HepG2 (cell line): ENCODE measurements at regions not wholly inside any gene's neighbourhood (a gene's known extent, or its start where the extent isn't known, plus 50 kb on each side); places are given as distances from the start of the nearest gene placed in this dataset.
"Not testable (repeated sequence)": the region's sequence is repeated elsewhere in the genome, so short reads cannot be mapped to it uniquely, and the experiment has no call there.

ENCODE experiments used
- ATAC-seq: fragments of 200-7000 bp; cut with Tn5 transposase; 3 replicates; pipeline ENCODE4 v1.9.1; 2020; ENCODE audit warnings: mild to moderate bottlenecking, moderate library complexity
- BruUV-seq: library from RNA; stranded (reverse); fragments of 400-500 nt; replicated peaks from 2 replicates; lab custom pipeline; 2021; lab: Mats Ljungman, UMichigan
- CTCF ChIA-PET: fragments of 300-600 bp; formaldehyde crosslinking; extraction: SDS; loops from one replicate; lab custom pipeline; 2021; ENCODE audit warnings: low total read pairs, inconsistent platforms, low intra/inter-chr PET ratio; lab: Yijun Ruan, JAX
- POLR2A ChIA-PET: fragments of 350-600 bp; sonication (Branson Sonifier 250); formaldehyde crosslinking; loops from one replicate; lab custom pipeline; 2020; ENCODE audit warnings: antibody characterized with exemption, inconsistent platforms; lab: Yijun Ruan, JAX
- DNase-seq: peaks from one replicate; pipeline ENCODE4 v3.0.0-alpha.2; 2015; ENCODE audit warnings: low spot score
- FAIRE-seq: peaks from 3 replicates; lab custom pipeline; 2011; peaks lifted over from hg19 to GRCh38; lab: Jason Lieb, UNC
- H2AFZ ChIP-seq: one replicate; pipeline ENCODE4 v1.6.1; 2011; ENCODE audit warnings: low read length, inconsistent platforms
- H3K27ac ChIP-seq: fragments of 300-600 bp; 3 replicates; pipeline ENCODE4 v1.8.0; 2011; ENCODE audit warnings: mixed run types, mild to moderate bottlenecking, mixed read lengths, low read length, inconsistent platforms; ENCODE audit not compliant: insufficient read depth; ENCODE audit errors: extremely low read length
- H3K27me3 ChIP-seq, 2 experiments: fragments of 200-600 bp in 1 of 2; 2 replicates in 1 of 2; 3 replicates in 1 of 2; pipeline versions ENCODE4 v1.6.0 to v1.8.0; 2011; ENCODE audit warnings: low read length in 2 of 2, mild to moderate bottlenecking in 2 of 2, moderate library complexity in 2 of 2, inconsistent platforms in 1 of 2; ENCODE audit not compliant: insufficient read depth in 2 of 2, control insufficient read depth in 1 of 2
- H3K36me3 ChIP-seq, 2 experiments: fragments of 200-600 bp in 1 of 2; replicated peaks in 1 of 2; 2 replicates in 1 of 2; 3 replicates in 1 of 2; pipeline versions ENCODE4 v1.5.1 to v1.8.0; 2011; ENCODE audit warnings: low read length in 2 of 2, inconsistent platforms in 1 of 2; ENCODE audit not compliant: insufficient read depth in 2 of 2, control insufficient read depth in 1 of 2
- H3K4me1 ChIP-seq: 2 replicates; pipeline ENCODE4 v1.5.1; 2012; ENCODE audit warnings: low read length, inconsistent platforms; ENCODE audit not compliant: insufficient read depth
- H3K4me2 ChIP-seq: 2 replicates; pipeline ENCODE4 v1.6.0; 2011; ENCODE audit warnings: low read depth, low read length, inconsistent platforms
- H3K4me3 ChIP-seq, 3 experiments: fragments of 200-600 bp in 1 of 3; sonication (generic), shearing (Covaris generic) in 1 of 3; replicated peaks in 1 of 3; 2 replicates each; pipeline ENCODE4 v1.5.1; 2011 to 2016; ENCODE audit warnings: low read length in 3 of 3, inconsistent platforms in 2 of 3, low read depth in 2 of 3, mild to moderate bottlenecking in 2 of 3, control low read depth in 1 of 3, mixed read lengths in 1 of 3; ENCODE audit not compliant: insufficient read depth in 1 of 3
- H3K79me2 ChIP-seq: one replicate; pipeline ENCODE4 v1.6.1; 2011; ENCODE audit warnings: low read length, inconsistent platforms; ENCODE audit not compliant: insufficient read depth
- H3K9ac ChIP-seq: 2 replicates; pipeline ENCODE4 v1.6.0; 2011; ENCODE audit warnings: mild to moderate bottlenecking, low read depth, low read length, inconsistent platforms; ENCODE audit not compliant: insufficient read depth
- H3K9me3 ChIP-seq: 2 replicates; pipeline ENCODE4 v1.5.1; 2012; ENCODE audit warnings: mild to moderate bottlenecking, low read length
- H4K20me1 ChIP-seq: 2 replicates; pipeline ENCODE4 v1.6.0; 2011; ENCODE audit warnings: inconsistent platforms, mild to moderate bottlenecking, low read length, moderate library complexity; ENCODE audit not compliant: insufficient read depth
- KAT8 ChIP-seq: IDR thresholded peaks from 2 replicates; pipeline ENCODE4 v1.6.1; 2016; ENCODE audit warnings: missing genetic modification reagents, missing compliant biosample characterization
- MLLT10 ChIP-seq: sonication (generic); formaldehyde crosslinking; IDR thresholded peaks from 2 replicates; pipeline ENCODE4 v1.4.0; 2020; ENCODE audit warnings: missing genetic modification reagents
- ZNF720 ChIP-seq: sonication (generic); formaldehyde crosslinking; IDR thresholded peaks from 2 replicates; pipeline ENCODE4 v1.4.0; 2020; ENCODE audit warnings: missing genetic modification reagents
- WGBS: methylation state at CpG from one replicate; pipeline ENCODE4 v1.1.6; 2017; ENCODE audit warnings: low lambda C conversion rate; 5-methylcytosine and 5-hydroxymethylcytosine counted together
- in situ Hi-C: cut with HindIII; loops from 2 replicates; pipeline ENCODE4 v1.10.0; 2017; ENCODE audit warnings: low pct_unique_long_range_greater_than_20kb; ENCODE audit not compliant: extremely low pct_ligation_motif_present
- intact Hi-C: fragments of 100-400 bp; cut with micrococcal nuclease; formaldehyde crosslinking; loops from one replicate; pipeline ENCODE4 v1.10.0; 2022; ENCODE audit not compliant: unreplicated experiment
- TF ChIP-seq, protein P1 (sequence below): fragments of 450-650 bp; IDR thresholded peaks from 2 replicates; pipeline ENCODE4 v1.6.1; 2016

DNA sequence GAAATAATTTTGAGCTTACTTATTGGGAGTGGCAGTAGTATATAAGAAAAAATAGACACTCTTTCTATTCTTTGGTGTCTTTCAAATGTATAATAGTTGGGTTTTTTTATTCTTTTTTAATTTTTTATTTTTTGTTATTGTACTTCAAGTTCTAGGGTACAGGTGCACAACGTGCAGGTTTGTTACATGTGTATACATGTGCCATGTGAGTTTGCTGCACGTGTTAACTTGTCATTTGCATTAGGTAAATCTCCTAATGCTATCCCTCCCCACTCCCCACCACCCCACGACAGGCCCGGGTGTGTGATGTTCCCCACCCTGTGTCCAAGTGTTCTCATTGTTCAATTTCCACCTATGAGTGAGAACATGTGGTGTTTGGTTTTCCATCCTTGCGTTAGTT lies 1552.4 kb upstream of the B3GALT2 start:
- H3K4me2 ChIP-seq, in situ Hi-C loops, POLR2A ChIA-PET: not testable (repeated sequence)

DNA sequence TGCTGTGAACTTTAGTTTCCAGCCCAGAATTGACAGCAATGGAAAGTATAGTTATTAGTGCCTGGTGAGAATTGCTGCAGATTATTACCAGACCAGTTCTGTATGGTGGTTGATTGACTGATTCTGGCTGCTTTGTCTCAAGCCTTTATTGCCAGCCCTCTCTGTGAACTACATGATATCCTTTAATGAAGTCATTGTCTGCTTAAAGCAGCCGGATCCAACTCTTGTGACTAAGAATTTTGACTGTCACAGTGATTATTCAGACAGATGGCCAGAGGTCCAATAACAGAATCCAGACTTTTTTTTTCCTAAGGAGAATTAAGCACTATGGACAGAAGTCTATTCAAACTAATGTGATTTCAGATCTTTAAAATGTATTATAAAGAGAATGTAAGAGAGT lies 1548.6 kb upstream of the B3GALT2 start:
- no peaks in the 10 kb centered on the region for H3K9me3 ChIP-seq
- no peak for FAIRE-seq
- 5% methylated on average over 1 of the region's 1 CpG for WGBS
- TF ChIP-seq KAT8 (no peak), MLLT10 (no peak), ZNF720 (no peak)
- TF ChIP-seq, all 625 proteins: peak for 0
- Histone ChIP-seq H3K27me3 (no peaks in the 10 kb centered on the region), H3K4me3 (no peak overlapping the region), H3K36me3 (no peaks in the 10 kb centered on the region), H2AFZ (no peak overlapping the region), H4K20me1 (no peaks in the 10 kb centered on the region), H3K4me1 (no peaks in the 10 kb centered on the region), H3K79me2 (no peaks in the 10 kb centered on the region), H3K4me2 (no peak overlapping the region), H3K9ac (no peak overlapping the region), H3K27ac (no peak overlapping the region)
- ChIA-PET POLR2A (no interaction called here), CTCF (no interaction called here)
- ATAC-seq, result no peak
- in situ Hi-C loops (no loop called here), intact Hi-C loops (no loop called here)
- no TSS peak for BruUV-seq
- no peak for DNase-seq

More for the DNA sequence above, 1552.4 kb upstream of the B3GALT2 start:
- H3K27ac ChIP-seq, H3K27me3 ChIP-seq, H3K4me3 ChIP-seq, H3K4me1 ChIP-seq, ATAC-seq, H3K9ac ChIP-seq, H4K20me1 ChIP-seq, H3K79me2 ChIP-seq, intact Hi-C loops: not testable (repeated sequence)
- 0% methylated on average over 5 of the region's 5 CpGs for WGBS
- TF ChIP-seq, protein P1, sequence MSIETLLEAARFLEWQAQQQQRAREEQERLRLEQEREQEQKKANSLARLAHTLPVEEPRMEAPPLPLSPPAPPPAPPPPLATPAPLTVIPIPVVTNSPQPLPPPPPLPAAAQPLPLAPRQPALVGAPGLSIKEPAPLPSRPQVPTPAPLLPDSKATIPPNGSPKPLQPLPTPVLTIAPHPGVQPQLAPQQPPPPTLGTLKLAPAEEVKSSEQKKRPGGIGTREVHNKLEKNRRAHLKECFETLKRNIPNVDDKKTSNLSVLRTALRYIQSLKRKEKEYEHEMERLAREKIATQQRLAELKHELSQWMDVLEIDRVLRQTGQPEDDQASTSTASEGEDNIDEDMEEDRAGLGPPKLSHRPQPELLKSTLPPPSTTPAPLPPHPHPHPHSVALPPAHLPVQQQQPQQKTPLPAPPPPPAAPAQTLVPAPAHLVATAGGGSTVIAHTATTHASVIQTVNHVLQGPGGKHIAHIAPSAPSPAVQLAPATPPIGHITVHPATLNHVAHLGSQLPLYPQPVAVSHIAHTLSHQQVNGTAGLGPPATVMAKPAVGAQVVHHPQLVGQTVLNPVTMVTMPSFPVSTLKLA, result peak; percentile 91
- TF ChIP-seq, all 625 proteins: peak for 1; not testable (repeated sequence) for 624
- H3K36me3 ChIP-seq, DNase-seq, CTCF ChIA-PET, H3K9me3 ChIP-seq, FAIRE-seq, BruUV-seq, H2AFZ ChIP-seq: not testable (repeated sequence)
